NCI-H1930 (cell line): ENCODE measurements at regions not wholly inside any gene's neighbourhood (a gene's known extent, or its start where the extent isn't known, plus 50 kb on each side); places are given as distances from the start of the nearest gene placed in this dataset.
"Not testable (repeated sequence)": the region's sequence is repeated elsewhere in the genome, so short reads cannot be mapped to it uniquely, and the experiment has no call there.

Experiments used
- DNase-seq, 2 experiments: peaks; one replicate each; lab custom pipeline; 2025; lab: John Stamatoyannopoulos, UW

GRCh38 chr12:128007250-128007649, 259.7 kb upstream of the TMEM132C start:
- no peak for DNase-seq

GRCh38 chr12:128008341-128008740, 258.6 kb upstream of the TMEM132C start:
- DNase-seq = no peak

DNA sequence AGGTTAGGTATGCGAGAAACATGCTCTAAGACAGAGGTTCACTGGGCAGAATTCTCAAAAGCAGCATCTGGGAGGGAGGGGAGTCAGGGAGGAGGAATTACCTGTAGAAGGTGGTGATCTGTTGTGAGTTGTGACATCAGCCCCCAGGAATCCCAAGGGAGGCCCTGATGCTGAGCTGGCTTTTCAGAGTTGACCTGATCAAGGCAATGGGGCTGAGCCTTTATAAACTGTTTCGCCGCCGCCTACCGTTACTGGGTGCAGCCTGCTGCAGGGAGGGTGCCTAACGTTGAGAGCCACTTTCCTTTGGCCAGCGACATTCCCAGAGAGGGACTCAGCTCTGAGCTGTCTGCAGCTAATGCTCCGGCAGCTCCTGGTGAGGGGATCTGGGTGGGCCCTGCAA, 257.9 kb upstream of the TMEM132C start:
- no peak for DNase-seq

DNA sequence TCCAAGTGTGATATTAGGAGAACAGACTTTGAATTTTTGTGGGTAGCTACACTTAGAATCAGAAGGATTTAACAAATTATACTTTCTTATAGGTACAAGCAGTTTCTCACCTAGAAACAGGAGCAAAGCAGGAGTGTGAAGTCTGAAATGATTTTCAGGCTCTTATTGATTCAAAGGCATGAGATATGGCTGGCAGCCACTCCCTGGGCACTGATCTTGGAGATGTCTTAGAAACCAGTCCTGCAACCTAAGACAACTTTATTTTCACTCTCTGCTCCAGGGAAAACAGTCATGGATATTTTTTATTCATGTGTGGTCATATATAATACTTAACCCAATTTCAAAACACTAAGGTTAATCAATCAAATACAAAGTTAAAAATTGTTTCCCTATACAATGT, 254.9 kb upstream of the TMEM132C start:
- no peak for DNase-seq

- DNase-seq = no peak
These were observed 251.7 kb upstream of the TMEM132C start for GRCh38 chr12:128015276-128015675.

- no peak for DNase-seq
These were observed 248.9 kb upstream of the TMEM132C start for GRCh38 chr12:128018067-128018466.

DNA sequence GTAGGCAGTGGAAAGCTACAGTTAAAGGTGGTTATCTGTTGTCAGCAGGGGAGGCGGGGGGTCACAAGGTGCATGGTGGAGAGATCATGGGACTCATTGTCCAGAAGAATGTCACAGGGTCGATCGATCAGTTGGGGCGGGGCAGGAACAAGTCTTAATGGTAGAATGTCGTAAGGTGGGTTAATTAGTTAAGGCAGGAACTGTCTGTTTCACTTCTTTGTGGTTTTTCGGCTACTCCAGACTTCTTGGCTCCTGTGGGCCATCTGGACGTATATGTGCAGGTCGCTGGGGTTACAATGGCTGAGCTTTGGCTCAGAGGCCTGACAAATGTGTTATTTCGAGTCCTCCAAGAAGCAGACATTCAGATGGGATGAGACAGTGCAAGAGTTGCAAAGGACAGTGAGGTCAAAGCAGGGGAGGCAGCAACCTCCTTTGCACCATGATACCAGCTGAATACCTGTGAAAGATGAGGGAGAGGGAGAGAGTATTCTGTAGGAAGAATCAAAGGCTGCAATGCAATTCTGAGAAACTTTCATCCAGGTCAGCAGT, 246.9 kb upstream of the TMEM132C start:
- DNase-seq = no peak

GRCh38 chr12:128021561-128021960, 245.4 kb upstream of the TMEM132C start:
- DNase-seq = no peak

DNA sequence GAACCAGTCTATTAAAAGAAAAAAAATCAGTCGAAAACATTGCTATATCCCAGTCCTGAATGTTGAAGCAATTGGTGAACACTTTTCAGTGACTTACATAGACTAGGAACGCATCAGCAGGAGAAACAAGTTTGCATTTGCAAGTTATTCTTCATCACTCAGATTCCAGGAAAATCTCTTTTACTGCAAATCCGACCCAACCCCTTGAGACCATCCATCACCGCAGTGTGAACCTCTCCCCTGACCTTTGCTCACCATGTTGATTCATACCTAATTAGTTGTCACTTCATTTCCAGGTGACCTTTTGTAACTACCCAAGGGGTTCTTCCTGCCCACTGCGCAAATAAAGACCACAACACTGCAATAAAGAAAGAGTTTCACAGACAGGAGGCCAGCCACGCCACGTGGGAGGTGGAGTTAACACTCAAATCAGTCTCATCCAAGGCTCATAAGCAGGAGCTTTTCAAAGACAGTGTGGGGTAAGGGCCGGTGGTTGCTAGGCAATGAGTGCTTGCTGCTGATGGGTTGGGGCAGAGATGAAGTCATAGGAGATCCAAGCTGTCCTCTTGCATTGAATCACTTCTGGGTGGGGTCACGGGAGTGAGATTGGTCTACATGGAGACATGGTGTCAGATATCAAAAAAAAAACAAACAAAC, 241.3 kb upstream of the TMEM132C start:
- DNase-seq = no peak

DNA sequence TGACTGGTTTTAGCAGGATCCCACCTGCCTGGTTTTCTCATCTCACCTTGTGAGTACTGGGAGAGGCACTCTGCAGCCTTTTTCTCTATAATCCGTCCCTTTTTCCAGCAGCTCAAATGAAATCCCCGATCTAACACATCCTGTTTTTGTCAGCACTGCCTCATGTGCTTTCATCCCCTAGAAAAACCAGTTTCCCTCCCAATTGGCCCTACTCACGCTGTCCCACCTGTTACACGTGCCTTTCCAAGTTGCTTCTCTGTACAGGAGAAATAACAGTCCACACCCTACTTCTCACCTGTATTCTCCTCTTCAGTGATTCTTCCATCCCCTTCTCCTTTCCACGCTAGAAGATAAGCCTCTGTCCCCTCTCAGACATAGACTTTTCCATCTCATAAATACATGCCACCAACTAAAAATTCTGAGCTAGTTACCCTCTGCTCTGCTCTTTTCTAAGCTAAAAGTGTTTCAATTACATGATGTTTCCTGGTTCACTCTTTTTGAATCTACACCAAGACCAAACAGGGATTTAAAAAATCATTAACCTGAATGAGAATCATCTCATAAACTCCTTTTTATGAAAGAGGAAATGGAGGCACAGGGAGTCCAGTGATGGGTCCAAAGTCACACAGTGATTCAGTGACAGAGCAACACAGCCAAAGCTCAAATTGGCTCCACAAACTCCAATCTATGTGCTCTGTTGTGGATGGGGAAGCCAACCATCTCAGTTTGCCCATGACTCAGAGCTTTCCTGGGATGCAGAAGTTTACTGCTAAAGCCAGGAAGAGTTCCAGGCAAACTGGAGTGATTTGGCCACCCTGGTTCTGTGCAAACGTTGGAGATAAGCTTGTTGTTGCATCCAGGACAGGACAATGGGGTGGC, 240.0 kb upstream of the TMEM132C start:
- no peak for DNase-seq

- no peak for DNase-seq
These were observed 233.5 kb upstream of the TMEM132C start for GRCh38 chr12:128033473-128033872.

GRCh38 chr12:128040971-128041370, 226.0 kb upstream of the TMEM132C start:
- no peak for DNase-seq

GRCh38 chr12:128042283-128042682, 224.7 kb upstream of the TMEM132C start:
- not testable (repeated sequence) for DNase-seq

- no peak for DNase-seq
These were observed 224.1 kb upstream of the TMEM132C start for GRCh38 chr12:128042825-128043224.

DNA sequence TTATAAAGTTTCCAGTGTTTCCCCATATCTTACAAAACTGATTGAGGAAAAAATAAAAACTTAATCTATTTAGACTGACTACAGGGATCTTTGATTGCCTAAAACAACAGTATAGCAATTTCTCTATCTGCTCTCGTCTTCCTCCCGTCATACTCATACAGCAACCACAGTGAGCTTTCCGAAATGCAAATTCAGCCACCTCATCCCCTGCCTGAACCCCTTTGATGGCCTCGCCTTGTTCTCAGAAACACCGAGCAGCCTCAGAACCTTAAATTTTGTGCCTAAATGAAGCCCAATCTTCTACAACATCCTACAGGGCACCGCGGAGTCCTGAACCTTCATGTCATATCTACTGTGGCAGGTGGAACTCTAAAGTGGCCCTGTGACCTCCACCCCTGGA, 223.7 kb upstream of the TMEM132C start:
- no peak for DNase-seq

DNA sequence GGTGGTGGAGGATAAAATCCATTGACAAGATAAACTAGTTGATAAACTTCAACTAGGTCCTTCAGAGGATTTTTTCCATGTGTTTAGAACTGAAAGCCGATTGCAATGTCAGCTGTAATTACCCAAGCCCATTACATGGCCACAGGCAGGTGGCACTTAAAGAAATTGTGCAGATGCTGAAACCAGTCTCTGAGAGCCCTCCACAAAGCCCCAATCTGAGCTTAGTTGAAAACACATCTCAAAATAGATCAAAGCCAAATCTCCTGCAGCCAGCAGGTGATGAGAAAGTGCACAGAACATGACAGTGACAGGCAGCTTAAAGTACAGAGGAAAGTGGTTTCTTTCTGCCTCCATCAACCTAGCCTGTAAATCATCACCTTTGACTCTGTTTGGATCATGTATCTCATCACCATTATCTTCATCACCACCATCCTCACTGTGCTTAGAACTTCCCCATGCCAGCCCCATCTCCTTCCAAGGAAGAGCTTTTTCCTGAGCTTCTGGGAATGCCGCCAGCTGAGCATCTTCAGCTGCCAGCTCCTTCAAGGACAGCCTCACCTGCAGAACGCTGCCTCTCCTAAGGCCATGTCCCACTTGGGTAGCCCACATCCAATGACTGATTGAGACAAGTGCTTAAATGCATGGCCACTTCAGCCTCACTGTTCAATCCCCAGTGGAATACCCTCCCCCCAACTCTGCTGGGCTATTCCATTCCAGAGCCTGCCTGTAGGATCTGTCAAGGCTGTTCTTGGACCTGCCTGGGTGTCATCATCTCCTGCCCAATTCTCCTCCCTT, 219.5 kb upstream of the TMEM132C start:
- no peak for DNase-seq

DNA sequence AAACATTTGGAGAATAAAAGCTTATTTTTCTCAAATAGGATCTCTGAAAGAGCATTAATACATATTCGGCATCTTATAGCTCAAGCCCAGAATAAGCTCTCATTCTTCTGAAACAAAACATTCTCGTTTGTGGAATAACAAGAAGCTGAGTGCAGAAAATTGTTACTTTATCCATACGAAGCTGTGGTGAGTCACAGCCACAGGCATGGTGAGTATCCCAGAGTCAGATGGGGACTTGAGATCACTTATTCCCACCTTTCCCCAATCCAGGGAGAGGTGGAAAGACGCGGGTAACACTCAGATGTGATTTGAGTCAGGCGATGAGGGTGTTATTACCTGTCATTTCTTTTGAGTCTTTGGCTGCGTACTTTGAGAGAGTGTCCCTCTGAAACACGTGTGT, 214.6 kb upstream of the TMEM132C start:
- no peak for DNase-seq

DNA sequence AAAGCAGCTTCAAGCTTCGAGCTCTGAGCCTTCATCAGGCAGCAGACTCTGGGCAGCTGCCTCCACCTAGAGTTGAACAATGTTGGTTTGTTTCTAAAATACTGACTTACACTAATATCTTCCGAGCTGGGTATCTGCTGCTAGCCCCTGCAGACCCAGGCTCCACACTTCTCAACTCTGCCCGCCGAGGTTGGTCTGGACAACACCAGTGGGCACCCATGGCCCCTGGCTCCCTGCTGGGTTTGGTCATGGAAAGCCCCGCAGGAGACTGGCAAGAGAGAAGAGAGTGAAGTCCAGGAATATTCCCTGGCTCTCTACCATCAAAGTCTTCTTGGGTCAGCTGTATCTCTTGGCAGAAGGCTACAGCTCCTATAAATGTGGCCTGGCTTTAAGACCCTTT, 214.2 kb upstream of the TMEM132C start:
- no peak for DNase-seq

DNA sequence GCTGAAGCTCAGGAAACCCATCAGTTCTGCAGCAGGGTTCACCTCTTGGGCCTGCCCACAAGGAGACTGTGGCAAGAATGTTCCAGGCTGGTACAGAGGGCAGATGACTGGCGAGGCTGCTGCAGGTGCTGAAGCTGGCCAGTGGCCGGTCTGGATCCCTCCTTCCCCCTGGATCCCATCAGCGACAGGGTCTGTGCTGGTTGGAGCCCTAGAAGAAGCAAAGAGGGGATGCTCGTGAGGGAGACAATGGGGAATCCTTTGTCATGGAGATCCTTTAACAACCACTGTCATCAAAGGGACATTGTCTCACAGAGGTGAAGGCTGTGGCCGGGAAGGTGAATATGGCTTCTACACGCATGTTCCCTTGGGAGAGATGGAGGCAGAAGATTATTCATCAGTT, 211.4 kb upstream of the TMEM132C start:
- DNase-seq = no peak

DNA sequence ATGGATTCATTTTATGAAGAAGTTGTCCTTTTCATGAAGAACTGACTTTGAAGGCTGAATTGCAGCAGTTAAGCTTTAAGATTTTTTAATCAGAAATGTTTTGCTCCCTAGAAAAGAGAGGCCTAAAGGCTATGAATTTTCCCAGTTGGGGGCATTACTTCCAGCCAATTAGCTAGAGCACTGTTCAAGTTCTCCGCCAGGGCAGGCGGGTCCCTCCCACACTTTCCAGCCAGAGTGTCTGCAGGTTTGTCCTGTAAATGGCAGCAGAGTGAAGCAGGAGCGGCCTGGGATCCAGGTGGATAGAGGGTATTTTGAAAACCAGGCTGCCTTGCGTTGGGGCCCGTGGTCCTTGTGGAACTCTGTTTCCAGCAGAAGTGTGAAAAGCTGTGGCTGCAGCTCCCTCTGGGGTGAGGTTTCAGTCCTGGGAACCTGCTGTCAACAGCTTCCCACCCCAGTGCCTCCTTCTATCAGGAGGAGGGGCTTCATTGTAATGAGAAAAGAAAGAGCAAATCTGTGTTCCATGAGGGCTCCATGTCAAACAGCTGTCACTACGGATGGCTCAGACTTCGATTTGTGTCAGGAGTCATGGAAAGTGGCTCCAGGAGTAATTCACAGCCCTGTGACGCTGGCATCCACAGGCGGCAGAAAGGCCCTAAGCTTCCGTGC, 210.7 kb upstream of the TMEM132C start:
- no peak for DNase-seq

GRCh38 chr12:128057586-128057985, 209.4 kb upstream of the TMEM132C start:
- DNase-seq = no peak
